ENCODE measurements at regions not wholly inside any gene's neighbourhood (a gene's known extent, or its start where the extent isn't known, plus 50 kb on each side); places are given as distances from the start of the nearest gene placed in this dataset.
A peak's percentile ranks its signal among the peaks of the same experiment; 100 is the strongest.
"Not testable (repeated sequence)": the region's sequence is repeated elsewhere in the genome, so short reads cannot be mapped to it uniquely, and the experiment has no call there.

DNA sequence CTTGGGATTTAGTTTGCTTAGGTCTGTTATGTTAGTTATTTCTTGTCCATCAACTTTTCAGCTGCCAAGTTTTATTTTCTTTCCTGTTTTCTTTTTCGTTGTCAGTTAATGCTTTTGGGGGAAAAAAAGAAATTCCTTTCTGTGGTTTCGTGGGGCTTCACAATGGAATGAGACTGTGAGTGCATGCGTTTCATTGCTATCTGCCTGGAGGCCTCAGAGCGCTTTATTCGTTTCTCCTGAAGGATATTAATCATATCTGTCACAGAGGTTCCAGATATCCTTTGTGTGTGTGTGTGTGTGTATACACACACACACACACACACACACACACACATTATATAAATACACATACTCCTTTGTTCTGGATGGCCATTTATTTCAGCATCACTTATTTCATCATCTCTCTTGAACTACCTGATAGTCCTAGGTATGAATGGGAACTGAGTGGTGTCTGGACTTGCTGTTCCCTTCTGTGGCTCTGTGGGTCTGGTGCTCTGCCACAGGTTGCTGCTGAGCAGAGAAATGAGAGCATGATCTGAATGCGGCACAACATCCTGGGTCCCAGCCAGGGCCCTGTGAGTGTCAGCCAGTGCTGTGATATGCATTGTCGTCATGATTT lies 66.9 kb upstream of the ADORA2B start:
- not testable (repeated sequence) for H3K27ac Mint-ChIP-seq; H3K4me3 Mint-ChIP-seq; H3K9me3 Mint-ChIP-seq; H3K36me3 Mint-ChIP-seq; H3K4me1 Mint-ChIP-seq; DNase-seq; H3K27me3 Mint-ChIP-seq; ATAC-seq (replicated peaks)

DNA sequence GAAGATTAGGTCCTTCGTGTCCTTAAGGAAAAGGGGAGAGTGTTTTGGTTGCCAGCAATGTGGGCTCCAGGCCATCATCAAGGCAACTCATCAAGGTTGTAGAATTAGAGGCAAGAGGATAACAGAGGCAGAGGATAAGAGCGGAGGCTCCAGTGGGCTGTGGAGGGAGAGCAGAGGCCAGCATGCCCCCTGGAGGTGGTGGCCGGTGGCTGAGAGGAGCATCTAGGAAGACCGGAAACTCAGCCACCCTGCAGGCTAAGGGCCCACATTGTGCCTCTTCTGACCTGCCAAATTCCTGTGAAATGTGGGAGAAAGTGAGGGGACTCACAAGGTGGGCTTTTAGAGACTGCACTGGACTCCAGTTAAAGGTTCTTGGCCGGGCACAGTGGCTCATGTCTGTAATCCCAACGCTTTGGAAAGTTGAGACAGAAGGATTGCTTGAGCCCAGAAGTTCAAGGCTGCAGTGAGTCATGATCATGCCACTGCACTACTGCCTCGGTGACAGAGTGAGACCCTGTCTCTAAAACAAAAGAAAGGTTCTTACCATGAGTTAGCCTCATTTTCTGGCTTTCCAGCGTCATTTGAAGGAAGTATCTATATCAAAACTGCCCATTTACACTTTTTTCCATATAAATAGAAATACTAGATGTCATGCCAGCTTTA lies 62.7 kb upstream of the ADORA2B start:
- no peak for DNase-seq
- no peak for ATAC-seq (replicated peaks)
- no peaks in the 10 kb centered on the region for H3K9me3 Mint-ChIP-seq
- H3K4me1 Mint-ChIP-seq = peaks cover 10 to 12% of the 10 kb centered on the region in 2 donors
- no peak overlapping the region for H3K4me3 Mint-ChIP-seq
- no peak overlapping the region for H3K27ac Mint-ChIP-seq
- peaks cover 0 to 6% of the 10 kb centered on the region in 2 donors for H3K27me3 Mint-ChIP-seq
- no peaks in the 10 kb centered on the region for H3K36me3 Mint-ChIP-seq

DNA sequence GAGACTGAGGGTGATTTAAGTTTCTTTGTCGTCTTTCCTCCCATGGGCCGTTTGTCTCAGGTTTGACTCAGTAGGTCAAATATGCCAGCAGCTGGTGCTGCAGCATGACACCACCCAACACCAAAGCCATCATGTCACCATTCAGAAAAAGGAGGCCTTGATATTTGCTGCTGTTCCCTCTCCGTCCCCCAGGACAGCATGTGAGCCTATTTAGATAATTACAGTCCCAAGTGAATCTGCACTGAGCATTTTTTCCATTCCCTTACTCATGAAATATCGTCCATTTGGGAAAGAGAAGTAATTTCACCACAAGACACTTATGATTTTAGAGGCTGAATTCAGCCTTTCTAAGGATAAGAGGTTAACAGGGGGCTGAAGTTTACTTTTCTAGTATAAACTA lies 62.2 kb upstream of the ADORA2B start:
- DNase-seq (no peak), ATAC-seq (replicated peaks) (no peak)
- Mint-ChIP-seq H3K27me3 (peaks cover 0 to 9% of the 10 kb centered on the region in 2 donors), H3K4me3 (no peak overlapping the region), H3K36me3 (no peaks in the 10 kb centered on the region), H3K27ac (no peak overlapping the region), H3K4me1 (peaks cover 11 to 14% of the 10 kb centered on the region in 2 donors), H3K9me3 (no peaks in the 10 kb centered on the region)

DNA sequence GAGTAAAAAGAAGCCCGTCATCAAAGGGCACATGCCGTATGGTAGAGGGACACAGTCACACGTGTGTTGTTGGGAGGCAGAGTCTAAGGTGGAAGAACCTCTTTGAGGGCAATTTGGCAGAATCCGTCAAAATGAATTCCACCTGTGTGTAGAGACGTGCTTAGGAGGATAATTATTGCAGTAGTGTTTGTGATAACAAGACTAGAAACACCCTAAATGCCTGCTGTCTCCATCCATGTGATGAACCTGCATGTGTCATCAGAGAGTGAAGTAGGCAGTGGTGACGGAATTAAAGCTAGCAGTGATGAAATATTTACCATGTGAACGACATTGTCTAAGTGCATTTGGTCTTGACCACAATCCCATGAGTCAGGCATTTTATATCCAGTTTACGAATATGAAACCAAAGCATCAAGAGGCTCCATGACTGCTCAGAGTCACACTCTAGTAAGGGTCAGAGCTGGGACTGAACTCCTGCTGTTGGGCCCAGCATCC lies 61.3 kb upstream of the ADORA2B start:
- Mint-ChIP-seq H3K27ac (no peak overlapping the region), H3K4me1 (peaks cover 11 to 14% of the 10 kb centered on the region in 2 donors)

DNA sequence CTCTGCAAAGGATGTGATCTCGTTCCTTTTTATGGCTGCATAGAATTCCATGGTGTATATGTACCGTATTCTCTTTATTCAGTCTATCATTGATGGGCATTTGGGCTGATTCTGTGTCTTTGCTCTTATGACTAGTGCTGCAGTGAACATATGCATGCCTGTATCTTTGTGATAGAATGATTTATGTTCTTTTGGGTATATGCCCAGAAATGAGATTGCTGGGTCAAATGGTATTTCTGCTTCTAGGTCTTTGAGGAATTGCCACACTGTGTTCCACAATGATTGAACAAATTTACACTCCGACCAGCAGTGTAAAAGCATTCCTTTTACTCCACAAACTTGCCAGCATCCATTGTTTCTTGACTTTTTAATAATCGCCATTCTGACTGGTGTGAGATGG lies 60.2 kb upstream of the ADORA2B start:
- H3K9me3 Mint-ChIP-seq = no peaks in the 10 kb centered on the region
- peaks cover 0 to 9% of the 10 kb centered on the region in 2 donors for H3K27me3 Mint-ChIP-seq
- H3K4me3 Mint-ChIP-seq = no peak overlapping the region
- ATAC-seq (replicated peaks) (no peak), DNase-seq (no peak)
- peaks cover 11 to 14% of the 10 kb centered on the region in 2 donors for H3K4me1 Mint-ChIP-seq
- no peaks in the 10 kb centered on the region for H3K36me3 Mint-ChIP-seq
- no peak overlapping the region for H3K27ac Mint-ChIP-seq

More for the DNA sequence above, 61.3 kb upstream of the ADORA2B start:
- Mint-ChIP-seq H3K27me3 (peaks cover 0 to 9% of the 10 kb centered on the region in 2 donors), H3K9me3 (no peaks in the 10 kb centered on the region), H3K4me3 (no peak overlapping the region), H3K36me3 (no peaks in the 10 kb centered on the region)
- no peak for ATAC-seq (replicated peaks)
- DNase-seq = no peak

DNA sequence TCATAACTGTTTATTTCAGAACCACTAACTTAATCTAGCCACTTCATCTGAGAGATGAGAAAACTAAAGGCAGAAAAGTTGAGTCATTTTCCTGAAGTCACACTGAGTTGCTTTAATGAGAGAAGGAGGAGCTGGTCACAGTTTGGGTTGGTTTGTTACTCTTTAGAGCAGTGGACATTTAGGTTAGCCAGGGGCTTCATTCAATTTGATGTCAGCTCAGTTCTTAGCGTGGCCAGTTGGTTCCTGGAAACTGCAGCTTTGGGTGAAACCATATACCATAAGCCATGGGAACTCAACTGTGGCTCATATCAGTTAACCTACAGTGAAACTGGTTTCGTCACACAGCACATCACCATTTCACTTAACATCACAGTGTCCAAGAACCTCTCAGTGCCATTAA lies 59.2 kb upstream of the ADORA2B start:
- DNase-seq (no peak), ATAC-seq (replicated peaks) (no peak)
- peaks cover 0 to 9% of the 10 kb centered on the region in 2 donors for H3K27me3 Mint-ChIP-seq
- no peak overlapping the region for H3K4me3 Mint-ChIP-seq
- H3K9me3 Mint-ChIP-seq = no peaks in the 10 kb centered on the region
- peaks cover 11 to 14% of the 10 kb centered on the region in 2 donors for H3K4me1 Mint-ChIP-seq
- H3K27ac Mint-ChIP-seq = no peak overlapping the region
- no peaks in the 10 kb centered on the region for H3K36me3 Mint-ChIP-seq

DNA sequence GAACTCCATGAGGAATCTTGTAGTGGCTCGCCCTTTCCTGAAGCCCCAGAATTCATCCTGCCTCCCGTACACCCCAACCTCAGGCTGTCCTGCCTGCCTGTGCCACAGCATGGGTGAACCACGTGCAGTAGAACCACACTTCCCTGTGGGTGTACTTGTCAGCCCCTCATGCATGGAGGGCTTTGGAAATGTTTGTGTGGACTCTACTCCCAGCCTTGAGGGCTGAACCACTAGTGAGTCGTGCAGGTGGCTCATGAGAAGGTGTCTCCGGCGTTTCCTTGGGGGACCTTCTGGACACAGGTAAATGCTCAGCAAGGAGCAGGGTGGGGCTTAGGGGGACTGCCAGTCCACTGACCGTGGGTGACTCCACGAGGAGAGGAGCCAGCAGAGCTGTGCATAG lies 58.7 kb upstream of the ADORA2B start:
- H3K4me3 Mint-ChIP-seq = no peak overlapping the region
- H3K36me3 Mint-ChIP-seq = no peaks in the 10 kb centered on the region
- H3K27ac Mint-ChIP-seq = no peak overlapping the region
- peaks cover 0 to 9% of the 10 kb centered on the region in 2 donors for H3K27me3 Mint-ChIP-seq
- no peaks in the 10 kb centered on the region for H3K9me3 Mint-ChIP-seq
- no peak for ATAC-seq (replicated peaks)
- peaks cover 11 to 14% of the 10 kb centered on the region in 2 donors for H3K4me1 Mint-ChIP-seq
- no peak for DNase-seq

DNA sequence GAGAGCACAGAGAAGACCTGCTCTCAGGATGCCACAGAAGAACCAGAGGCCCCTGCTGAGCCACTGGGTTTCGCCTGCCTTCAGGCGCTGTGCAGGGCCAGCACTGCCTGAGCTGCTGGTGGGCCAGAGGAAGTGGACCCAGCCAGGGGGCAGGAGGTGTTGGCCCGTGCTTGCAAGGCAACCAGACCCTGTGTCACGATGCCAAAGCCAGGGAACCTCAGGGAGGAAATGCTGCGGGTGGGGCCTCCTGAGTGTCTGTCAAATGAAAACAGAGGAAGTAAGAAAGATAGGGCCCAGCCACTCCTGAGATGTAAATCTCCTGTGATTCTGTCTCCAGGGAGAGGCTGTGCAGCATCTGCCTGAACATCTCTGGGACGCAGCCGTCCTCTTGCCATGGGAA lies 58.1 kb upstream of the ADORA2B start:
- no peak overlapping the region for H3K27ac Mint-ChIP-seq
- peaks cover 11 to 14% of the 10 kb centered on the region in 2 donors for H3K4me1 Mint-ChIP-seq
- DNase-seq (no peak), ATAC-seq (replicated peaks) (peak; percentile 31 to 45)
- no peaks in the 10 kb centered on the region for H3K36me3 Mint-ChIP-seq
- H3K27me3 Mint-ChIP-seq = peaks cover 0 to 9% of the 10 kb centered on the region in 2 donors
- H3K4me3 Mint-ChIP-seq = no peak overlapping the region
- no peaks in the 10 kb centered on the region for H3K9me3 Mint-ChIP-seq

DNA sequence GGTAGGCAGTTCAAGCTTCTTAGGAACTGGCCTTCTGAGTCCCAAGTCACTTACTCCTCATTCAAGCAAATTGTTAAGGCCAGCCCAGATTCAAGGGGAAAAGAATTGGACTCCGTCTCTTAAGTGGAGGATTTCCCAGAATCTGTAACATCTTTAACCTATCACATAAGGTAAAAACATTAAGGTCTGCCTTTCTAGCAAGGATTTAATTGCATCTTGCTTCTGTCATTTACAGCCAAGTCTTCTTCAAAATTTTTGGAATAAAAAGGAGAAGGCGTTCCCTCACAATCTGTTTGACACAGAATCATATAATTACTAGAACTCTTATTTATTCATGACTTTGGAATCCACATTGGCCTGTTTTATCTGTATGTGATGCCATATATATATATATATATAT lies 56.5 kb upstream of the ADORA2B start:
- H3K9me3 Mint-ChIP-seq = no peaks in the 10 kb centered on the region
- peaks cover 0 to 11% of the 10 kb centered on the region in 2 donors for H3K27me3 Mint-ChIP-seq
- peaks cover 11 to 14% of the 10 kb centered on the region in 2 donors for H3K4me1 Mint-ChIP-seq
- DNase-seq (no peak), ATAC-seq (replicated peaks) (no peak)
- H3K27ac Mint-ChIP-seq = no peak overlapping the region
- no peak overlapping the region for H3K4me3 Mint-ChIP-seq
- H3K36me3 Mint-ChIP-seq = no peaks in the 10 kb centered on the region

DNA sequence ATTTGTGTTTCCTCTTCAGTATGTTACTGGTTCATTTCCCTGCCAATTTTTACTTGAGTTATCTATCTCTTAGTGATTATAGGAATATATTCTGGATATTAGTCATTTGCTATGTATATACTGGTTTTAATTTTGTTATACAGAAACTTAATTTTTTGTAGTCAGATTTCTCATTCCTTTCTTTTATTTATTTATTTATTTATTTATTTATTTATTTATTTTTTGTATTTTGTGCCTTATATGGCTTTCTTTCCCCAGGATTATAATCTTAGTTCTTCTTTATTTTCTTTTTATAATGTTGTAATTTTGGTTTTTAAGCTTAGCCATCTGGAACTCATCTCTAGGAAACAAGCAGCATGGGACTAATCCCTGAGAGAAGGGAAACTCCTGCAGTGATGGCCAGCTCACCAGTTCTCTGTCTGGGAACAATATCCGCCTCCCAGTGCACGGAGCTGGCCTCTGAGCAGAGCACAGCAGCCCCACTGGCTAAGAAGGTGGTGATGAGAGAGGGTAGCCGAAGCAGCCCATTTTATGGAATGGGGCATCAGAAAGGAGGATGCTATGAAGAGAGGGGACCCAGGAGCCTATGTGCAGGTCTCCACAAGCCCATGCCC lies 54.5 kb upstream of the ADORA2B start:
- Mint-ChIP-seq H3K27me3 (peaks cover 0 to 10% of the 10 kb centered on the region in 2 donors), H3K4me1 (peaks cover 11 to 14% of the 10 kb centered on the region in 2 donors), H3K27ac (no peak overlapping the region), H3K9me3 (no peaks in the 10 kb centered on the region), H3K36me3 (no peaks in the 10 kb centered on the region), H3K4me3 (no peak overlapping the region)
- ATAC-seq (replicated peaks) = no peak
- no peak for DNase-seq

DNA sequence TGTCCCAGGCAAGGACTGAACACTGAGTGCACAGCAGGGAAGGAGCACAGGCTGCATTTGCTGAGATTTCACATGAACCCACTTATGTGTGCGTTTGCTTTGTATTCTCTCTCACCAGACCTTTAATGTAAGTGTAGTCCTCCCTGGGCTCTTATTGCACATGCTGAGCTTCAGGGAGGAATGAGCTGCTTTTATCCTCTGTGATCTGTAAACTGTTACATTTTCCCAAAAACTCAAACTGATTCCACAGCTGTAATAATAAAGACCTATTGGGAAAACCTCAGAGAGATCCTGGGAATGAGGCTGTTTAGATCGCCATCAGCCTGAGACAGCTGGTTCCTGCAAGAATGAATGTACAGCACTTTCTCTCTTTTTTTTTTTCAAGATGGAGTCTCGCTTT lies 53.6 kb upstream of the ADORA2B start:
- H3K4me3 Mint-ChIP-seq = no peak overlapping the region
- no peak for ATAC-seq (replicated peaks)
- H3K27ac Mint-ChIP-seq = no peak overlapping the region
- DNase-seq = no peak
- no peaks in the 10 kb centered on the region for H3K36me3 Mint-ChIP-seq
- H3K9me3 Mint-ChIP-seq = no peaks in the 10 kb centered on the region
- H3K27me3 Mint-ChIP-seq = peaks cover 0 to 10% of the 10 kb centered on the region in 2 donors
- peaks cover 9 to 10% of the 10 kb centered on the region in 2 donors for H3K4me1 Mint-ChIP-seq

DNA sequence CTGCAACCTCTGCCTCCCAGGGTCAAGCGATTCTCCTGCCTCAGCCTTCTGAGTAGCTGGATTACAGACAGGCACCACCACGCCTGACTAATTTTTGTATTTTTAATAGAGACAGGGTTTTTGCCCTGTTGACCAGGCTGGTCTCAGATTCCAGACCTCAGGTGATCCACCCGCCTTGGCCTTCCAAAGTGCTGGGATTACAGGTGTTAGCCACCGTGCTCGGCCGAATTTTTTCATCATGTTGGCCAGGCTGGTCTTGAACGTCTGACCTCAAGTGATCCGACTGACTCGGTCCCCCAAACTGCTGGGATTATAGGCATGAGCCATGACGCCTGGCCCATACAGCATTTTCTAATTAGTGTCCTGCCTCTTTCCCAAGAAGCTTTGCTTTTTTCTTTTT lies 52.7 kb upstream of the ADORA2B start:
- H3K4me1 Mint-ChIP-seq = peaks cover 2 to 4% of the 10 kb centered on the region in 2 donors
- DNase-seq (no peak), ATAC-seq (replicated peaks) (no peak)
- H3K9me3 Mint-ChIP-seq = peaks cover 0 to 2% of the 10 kb centered on the region in 2 donors
- no peak overlapping the region for H3K4me3 Mint-ChIP-seq
- H3K36me3 Mint-ChIP-seq = no peaks in the 10 kb centered on the region
- H3K27ac Mint-ChIP-seq = no peak overlapping the region
- H3K27me3 Mint-ChIP-seq = peaks cover 0 to 7% of the 10 kb centered on the region in 2 donors

DNA sequence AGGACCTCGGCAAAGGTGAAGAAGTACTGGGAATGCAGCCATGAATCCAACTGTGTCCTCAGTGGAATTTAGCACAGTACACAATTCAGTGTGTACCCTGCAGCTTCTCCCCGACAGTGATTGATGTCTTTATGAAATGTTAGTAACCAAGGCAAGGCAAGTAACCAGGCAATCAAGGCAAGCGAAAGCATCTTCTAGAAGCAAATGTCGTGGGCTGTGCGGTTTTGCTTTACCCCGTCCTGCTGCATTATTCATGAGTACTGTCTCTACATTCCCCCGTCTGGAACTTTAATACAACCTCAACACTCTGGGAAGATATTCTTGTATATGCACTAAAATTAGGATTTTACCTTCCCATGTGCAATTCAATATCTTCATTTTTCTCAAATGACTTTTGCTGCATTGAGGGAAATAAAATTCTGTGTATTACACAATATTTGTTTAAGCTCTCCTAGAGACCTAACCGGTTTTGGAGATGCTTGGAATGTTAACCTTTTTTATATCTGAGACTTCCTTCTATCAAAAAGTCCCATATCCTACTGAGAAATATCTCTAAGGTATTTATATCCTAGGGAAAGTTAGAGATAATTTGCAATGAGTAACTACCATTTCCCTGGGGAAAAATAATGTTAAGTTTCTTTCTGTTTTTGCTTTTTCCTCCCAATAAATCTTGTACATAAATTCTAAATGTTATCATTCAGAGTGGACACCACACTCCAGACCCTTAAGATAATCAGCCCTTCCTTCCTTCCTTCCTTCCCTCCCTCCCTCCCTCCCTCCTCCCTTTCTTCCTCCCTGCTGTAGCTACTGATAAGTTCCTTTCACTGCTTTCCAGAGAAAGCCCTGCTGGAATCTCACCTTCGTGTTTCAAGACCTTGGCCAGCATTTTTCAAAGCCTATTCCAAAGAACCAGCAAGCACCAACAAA lies 51.9 kb upstream of the ADORA2B start:
- Mint-ChIP-seq H3K4me1 (peaks cover 4 to 12% of the 10 kb centered on the region in 2 donors), H3K4me3 (no peak overlapping the region), H3K36me3 (no peaks in the 10 kb centered on the region), H3K27me3 (peaks cover 0 to 4% of the 10 kb centered on the region in 2 donors), H3K27ac (no peak overlapping the region), H3K9me3 (peaks cover 0 to 2% of the 10 kb centered on the region in 2 donors)
- no peak for ATAC-seq (replicated peaks)
- DNase-seq = no peak

DNA sequence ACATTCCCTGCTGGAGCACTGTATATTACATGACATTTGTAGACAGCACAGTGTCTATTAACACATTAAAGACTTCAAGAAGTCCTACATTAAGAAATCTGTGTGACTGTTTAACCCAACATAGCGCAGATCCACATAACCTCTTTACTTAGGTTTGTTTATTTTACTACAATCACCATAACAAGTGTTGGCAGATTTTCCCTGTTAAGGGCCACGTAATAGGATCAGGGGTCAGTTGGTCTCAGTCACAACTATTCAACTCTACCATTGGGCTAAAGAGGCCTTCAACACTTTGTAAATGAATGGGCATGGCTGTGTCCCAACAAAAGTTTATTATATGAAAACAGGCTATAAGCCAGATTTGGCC lies 51.3 kb upstream of the ADORA2B start:
- DNase-seq = no peak
- Mint-ChIP-seq H3K4me3 (no peak overlapping the region), H3K9me3 (peaks cover 0 to 2% of the 10 kb centered on the region in 2 donors), H3K27ac (no peak overlapping the region), H3K27me3 (peaks cover 0 to 4% of the 10 kb centered on the region in 2 donors), H3K4me1 (peaks cover 4 to 14% of the 10 kb centered on the region in 2 donors), H3K36me3 (no peaks in the 10 kb centered on the region)
- no peak for ATAC-seq (replicated peaks)

Measured in stimulated activated naive B cell treated with anti-CD40 and anti-IgM and Interleukin-4, amounts not matched to agents 10 μg/mL and 1 μg/mL and 100 μg/mL, for 72 hours (primary cell).